ENCODE measurements at regions not wholly inside any gene's neighbourhood (a gene's known extent, or its start where the extent isn't known, plus 50 kb on each side); places are given as distances from the start of the nearest gene placed in this dataset.
A peak's percentile ranks its signal among the peaks of the same experiment; 100 is the strongest.

DNA sequence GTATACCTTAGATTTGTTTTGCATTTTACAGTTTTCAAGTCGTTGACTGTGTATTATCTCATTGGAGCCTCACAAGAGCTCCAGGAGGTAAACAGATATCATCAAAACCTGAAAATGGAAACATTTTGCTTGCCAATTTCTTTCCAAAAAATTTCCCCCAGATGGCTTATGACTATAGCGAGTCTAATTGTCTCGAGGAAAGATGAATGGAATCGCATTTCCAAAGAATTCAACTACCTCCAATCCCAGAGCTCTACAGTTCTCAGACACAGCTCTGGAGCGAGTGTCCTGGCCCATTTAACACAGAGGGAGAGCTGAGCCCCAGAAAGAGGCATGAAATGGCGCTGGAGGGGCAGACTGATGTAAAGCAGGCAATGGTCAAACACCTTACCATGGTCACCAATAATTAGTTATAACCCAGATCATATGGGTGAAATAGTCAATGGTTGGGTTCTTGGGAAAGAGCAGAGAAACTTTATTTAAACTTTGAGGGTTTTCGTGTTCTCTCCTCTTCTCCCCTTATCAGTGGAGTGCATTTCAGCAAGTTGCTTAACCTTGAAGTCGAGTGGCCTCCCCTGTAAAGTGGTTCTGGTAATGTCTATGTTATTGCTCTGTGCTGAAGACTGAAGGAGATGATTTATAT lies 168.2 kb downstream of the ZDHHC21 start:
- Histone ChIP-seq H3T11ph (ENCODE audit: low read length) (no peak overlapping the region), H3K4ac (ENCODE audit: low read depth, low read length) (no peak overlapping the region), H4K20me1 (ENCODE audit: control insufficient read depth, insufficient read depth, insufficient read length) (no peaks in the 10 kb centered on the region), H3K14ac (ENCODE audit: insufficient read depth, low read length) (no peak overlapping the region), H3K23ac (ENCODE audit: insufficient read length, low read depth, low read length) (no peak overlapping the region), H2BK5ac (ENCODE audit: insufficient read length, low read length) (no peak overlapping the region), H2BK20ac (ENCODE audit: low read depth, low read length, poor library complexity, severe bottlenecking) (peak overlapping the region; percentile 99), H3K9ac (ENCODE audit: extremely low read depth, insufficient read length, low read length) (no peak overlapping the region), H4K5ac (ENCODE audit: insufficient read length, low read depth, low read length) (no peak overlapping the region), H4K91ac (ENCODE audit: insufficient read length, low read depth, low read length) (no peak overlapping the region), H3K79me2 (ENCODE audit: insufficient read depth, low read length) (no peaks in the 10 kb centered on the region), H2AK5ac (ENCODE audit: insufficient read length, low read length) (no peak overlapping the region), H3K4me1 (ENCODE audit: insufficient read depth, low read length) (no peaks in the 10 kb centered on the region), H3K27me3 (ENCODE audit: insufficient read depth, low read length) (no peaks in the 10 kb centered on the region), H2BK12ac (ENCODE audit: insufficient read length, low read depth, low read length) (no peak overlapping the region), H3K27ac (ENCODE audit: insufficient read length, low read depth, low read length) (no peak overlapping the region), H3K18ac (ENCODE audit: insufficient read length, low read depth, low read length) (no peak overlapping the region), H2BK120ac (ENCODE audit: low read depth, low read length, poor library complexity, severe bottlenecking) (no peak overlapping the region), H4K8ac (replicated peaks; ENCODE audit: insufficient read length, low read depth, low read length) (no peak overlapping the region), H3K9me3 (ENCODE audit: control insufficient read depth, low read depth, low read length) (no peaks in the 10 kb centered on the region), H3K79me1 (ENCODE audit: insufficient read depth, low read depth, low read length, poor library complexity, severe bottlenecking) (no peaks in the 10 kb centered on the region), H3K56ac (ENCODE audit: insufficient read length, low read depth, low read length) (no peak overlapping the region), H3K23me2 (ENCODE audit: insufficient read length, low read depth, low read length, poor library complexity, severe bottlenecking) (no peaks in the 10 kb centered on the region), H2BK15ac (ENCODE audit: low read depth, low read length) (no peak overlapping the region), H2AFZ (ENCODE audit: low read length) (no peak overlapping the region), H3K4me2 (ENCODE audit: insufficient read depth, insufficient read length, low read length) (no peak overlapping the region)
- Mint-ChIP-seq H3K27ac (no peak overlapping the region), H3K4me3 (no peak overlapping the region), H3K9me3 (no peaks in the 10 kb centered on the region), H3K4me1 (peaks cover 7 to 8% of the 10 kb centered on the region in 2 experiments), H3K36me3 (ENCODE audit: insufficient read depth in 1 of 3, low read depth in 3 of 3) (no peaks in the 10 kb centered on the region), H3K27me3 (ENCODE audit: low read depth) (no peaks in the 10 kb centered on the region)
- DNase-seq = no peak
- TF ChIP-seq, protein P1, sequence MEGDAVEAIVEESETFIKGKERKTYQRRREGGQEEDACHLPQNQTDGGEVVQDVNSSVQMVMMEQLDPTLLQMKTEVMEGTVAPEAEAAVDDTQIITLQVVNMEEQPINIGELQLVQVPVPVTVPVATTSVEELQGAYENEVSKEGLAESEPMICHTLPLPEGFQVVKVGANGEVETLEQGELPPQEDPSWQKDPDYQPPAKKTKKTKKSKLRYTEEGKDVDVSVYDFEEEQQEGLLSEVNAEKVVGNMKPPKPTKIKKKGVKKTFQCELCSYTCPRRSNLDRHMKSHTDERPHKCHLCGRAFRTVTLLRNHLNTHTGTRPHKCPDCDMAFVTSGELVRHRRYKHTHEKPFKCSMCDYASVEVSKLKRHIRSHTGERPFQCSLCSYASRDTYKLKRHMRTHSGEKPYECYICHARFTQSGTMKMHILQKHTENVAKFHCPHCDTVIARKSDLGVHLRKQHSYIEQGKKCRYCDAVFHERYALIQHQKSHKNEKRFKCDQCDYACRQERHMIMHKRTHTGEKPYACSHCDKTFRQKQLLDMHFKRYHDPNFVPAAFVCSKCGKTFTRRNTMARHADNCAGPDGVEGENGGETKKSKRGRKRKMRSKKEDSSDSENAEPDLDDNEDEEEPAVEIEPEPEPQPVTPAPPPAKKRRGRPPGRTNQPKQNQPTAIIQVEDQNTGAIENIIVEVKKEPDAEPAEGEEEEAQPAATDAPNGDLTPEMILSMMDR (conservative IDR thresholded peaks at IDR 0.05) = no peak
- no CpG with 5 or more reads among the region's 8 CpGs for WGBS (ENCODE audit: extremely low coverage, insufficient read length, low lambda C conversion rate)
